ENCODE measurements at regions not wholly inside any gene's neighbourhood (a gene's known extent, or its start where the extent isn't known, plus 50 kb on each side); places are given as distances from the start of the nearest gene placed in this dataset.

- TF ChIP-seq CTCF (IDR thresholded peaks at IDR 0.05; ENCODE audit: unreplicated experiment) = no peak
- H3K4me3 Mint-ChIP-seq = no peak overlapping the region
- H3K27me3 Mint-ChIP-seq (ENCODE audit: low read depth) = peaks cover 68% of the 10 kb centered on the region
- H3K9me3 Mint-ChIP-seq = peaks cover 3% of the 10 kb centered on the region
- no peak for DNase-seq (ENCODE audit: low spot score in 2 of 2, unreplicated experiment in 2 of 2)
- no peak overlapping the region for H3K27ac Mint-ChIP-seq
- no peaks in the 10 kb centered on the region for H3K4me1 Mint-ChIP-seq
- H3K36me3 Mint-ChIP-seq = no peaks in the 10 kb centered on the region
Observed at GRCh38 chr4:77235289-77235854, 78.4 kb downstream of the CCNG2 start.

- no peak overlapping the region for H3K27ac Mint-ChIP-seq
- H3K4me1 Mint-ChIP-seq = no peaks in the 10 kb centered on the region
- no peak overlapping the region for H3K4me3 Mint-ChIP-seq
- no peaks in the 10 kb centered on the region for H3K36me3 Mint-ChIP-seq
- DNase-seq (ENCODE audit: low spot score in 2 of 2, unreplicated experiment in 2 of 2) = no peak
- H3K27me3 Mint-ChIP-seq (ENCODE audit: low read depth) = peaks cover 81% of the 10 kb centered on the region
- H3K9me3 Mint-ChIP-seq = peaks cover 3% of the 10 kb centered on the region
- no peak for TF ChIP-seq CTCF (IDR thresholded peaks at IDR 0.05; ENCODE audit: unreplicated experiment)
Observed at GRCh38 chr4:77236806-77237205, 79.8 kb downstream of the CCNG2 start.

DNA sequence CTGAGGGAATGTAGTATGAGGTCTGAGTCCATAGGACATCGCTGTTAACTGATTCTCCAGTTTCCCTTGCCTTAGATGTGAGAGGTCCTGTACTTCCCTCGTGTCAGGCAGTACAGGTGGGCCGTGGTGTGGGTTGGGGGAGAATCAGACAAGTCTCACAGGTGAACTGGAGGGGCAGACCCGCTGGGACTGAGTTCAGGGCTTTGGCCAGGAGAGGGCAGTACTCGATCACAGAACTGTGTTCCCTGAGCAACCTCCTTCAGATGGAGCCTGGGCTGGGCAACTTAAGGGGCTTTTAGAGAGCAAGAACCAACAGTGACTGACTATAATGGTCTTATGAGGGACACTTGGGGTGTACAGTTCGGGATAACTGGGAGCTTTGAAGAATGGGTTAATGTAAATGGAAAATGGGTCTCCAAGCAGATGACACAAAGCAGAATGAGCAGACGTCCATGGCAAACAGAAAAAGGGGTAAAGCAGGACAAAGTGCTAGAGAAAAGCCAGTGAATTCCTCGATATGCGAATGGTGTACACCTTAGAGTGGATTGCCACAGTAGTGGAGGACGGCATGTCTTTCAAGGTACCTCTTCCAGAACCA, 83.6 kb downstream of the CCNG2 start:
- TF ChIP-seq CTCF (IDR thresholded peaks at IDR 0.05; ENCODE audit: unreplicated experiment) = peak; percentile 70
- Mint-ChIP-seq H3K27me3 (ENCODE audit: low read depth) (peaks cover 97% of the 10 kb centered on the region), H3K9me3 (no peaks in the 10 kb centered on the region), H3K36me3 (no peaks in the 10 kb centered on the region), H3K4me1 (no peaks in the 10 kb centered on the region), H3K27ac (no peak overlapping the region), H3K4me3 (no peak overlapping the region)
- DNase-seq (ENCODE audit: low spot score in 2 of 2, unreplicated experiment in 2 of 2) = peak; percentile 55 to 74

DNA sequence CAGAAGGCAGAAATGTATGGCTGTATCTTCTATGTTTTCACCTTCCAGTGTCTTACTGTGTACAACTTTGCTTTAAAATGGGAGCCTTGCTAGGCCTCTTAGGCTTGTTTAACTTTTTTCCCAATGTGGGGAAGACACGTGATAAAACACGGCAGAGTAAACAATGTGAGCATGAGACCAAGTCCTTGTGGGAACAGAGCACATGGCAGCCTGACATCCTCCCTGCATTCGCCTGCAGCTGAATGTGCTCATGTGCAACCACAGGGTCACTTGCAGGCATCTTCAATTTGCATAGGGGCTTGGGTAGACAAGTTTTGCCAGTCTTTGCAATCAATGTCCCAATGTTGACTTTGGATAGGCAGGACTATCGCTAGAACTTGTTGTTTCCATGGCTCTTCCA, 91.8 kb downstream of the CCNG2 start:
- Mint-ChIP-seq H3K4me3 (no peak overlapping the region), H3K36me3 (no peaks in the 10 kb centered on the region), H3K9me3 (no peaks in the 10 kb centered on the region), H3K27ac (no peak overlapping the region), H3K4me1 (no peaks in the 10 kb centered on the region), H3K27me3 (ENCODE audit: low read depth) (peaks cover 89% of the 10 kb centered on the region)
- no peak for TF ChIP-seq CTCF (IDR thresholded peaks at IDR 0.05; ENCODE audit: unreplicated experiment)
- DNase-seq (ENCODE audit: low spot score in 2 of 2, unreplicated experiment in 2 of 2) = no peak

DNA sequence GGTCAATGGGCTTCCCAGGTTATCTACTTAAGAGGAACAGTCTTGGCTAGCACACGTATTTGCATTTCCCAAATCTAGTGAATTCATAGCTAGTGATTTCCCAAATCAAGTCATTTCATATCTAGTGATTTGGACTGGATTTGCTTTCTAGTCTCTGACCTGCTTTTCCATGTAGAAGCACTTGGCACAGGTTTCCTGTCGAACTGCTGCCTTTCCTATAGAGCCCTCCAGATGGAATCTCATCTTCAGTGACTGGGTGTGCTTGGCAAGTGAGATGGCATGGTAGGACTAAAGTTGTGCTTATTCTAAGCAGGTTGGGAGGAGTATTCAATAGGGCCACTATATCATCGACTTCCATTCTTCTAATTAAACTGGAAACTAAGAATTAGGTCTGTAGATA, 94.7 kb downstream of the CCNG2 start:
- Mint-ChIP-seq H3K4me3 (no peak overlapping the region), H3K4me1 (no peaks in the 10 kb centered on the region), H3K9me3 (no peaks in the 10 kb centered on the region), H3K36me3 (no peaks in the 10 kb centered on the region), H3K27me3 (ENCODE audit: low read depth) (peaks cover 80% of the 10 kb centered on the region), H3K27ac (no peak overlapping the region)
- TF ChIP-seq CTCF (IDR thresholded peaks at IDR 0.05; ENCODE audit: unreplicated experiment) = no peak
- DNase-seq (ENCODE audit: low spot score in 2 of 2, unreplicated experiment in 2 of 2) = no peak

All from mesothelial cell of epicardium (in vitro differentiated cells).